HEK293 (cell line): ENCODE measurements at regions not wholly inside any gene's neighbourhood (a gene's known extent, or its start where the extent isn't known, plus 50 kb on each side); places are given as distances from the start of the nearest gene placed in this dataset.

ENCODE experiments used
- SP2 ChIP-seq: fragments of 450-650 bp; formaldehyde crosslinking; IDR thresholded peaks from 2 replicates; pipeline ENCODE4 v1.5.1; 2016; ENCODE audit warnings: missing biosample characterization, missing genetic modification characterization
- ZBTB26 ChIP-seq: fragments of 450-650 bp; formaldehyde crosslinking; optimal IDR thresholded peaks from 2 replicates; pipeline ENCODE3; 2016; ENCODE audit warnings: missing biosample characterization, mild to moderate bottlenecking, missing genetic modification characterization
- ZNF473 ChIP-seq: fragments of 450-650 bp; formaldehyde crosslinking; IDR thresholded peaks from 2 replicates; pipeline ENCODE4 v1.5.1; 2017; ENCODE audit warnings: missing biosample characterization, missing genetic modification characterization
- ZNF704 ChIP-seq: fragments of 450-650 bp; formaldehyde crosslinking; IDR thresholded peaks from 2 replicates; pipeline ENCODE4 v1.5.1; 2016; ENCODE audit warnings: missing biosample characterization, missing genetic modification characterization
- ZNF792 ChIP-seq: fragments of 450-650 bp; formaldehyde crosslinking; IDR thresholded peaks from 2 replicates; pipeline ENCODE4 v1.5.1; 2016; ENCODE audit warnings: missing biosample characterization, missing genetic modification characterization
- TF ChIP-seq, protein P1 (sequence below): fragments of 450-650 bp; formaldehyde crosslinking; IDR thresholded peaks from 2 replicates; pipeline ENCODE4 v1.5.1; 2016; ENCODE audit warnings: missing biosample characterization, missing genetic modification characterization

- no peak for TF ChIP-seq ZNF704 (tag by site-specific recombination)
- TF ChIP-seq, protein P1, sequence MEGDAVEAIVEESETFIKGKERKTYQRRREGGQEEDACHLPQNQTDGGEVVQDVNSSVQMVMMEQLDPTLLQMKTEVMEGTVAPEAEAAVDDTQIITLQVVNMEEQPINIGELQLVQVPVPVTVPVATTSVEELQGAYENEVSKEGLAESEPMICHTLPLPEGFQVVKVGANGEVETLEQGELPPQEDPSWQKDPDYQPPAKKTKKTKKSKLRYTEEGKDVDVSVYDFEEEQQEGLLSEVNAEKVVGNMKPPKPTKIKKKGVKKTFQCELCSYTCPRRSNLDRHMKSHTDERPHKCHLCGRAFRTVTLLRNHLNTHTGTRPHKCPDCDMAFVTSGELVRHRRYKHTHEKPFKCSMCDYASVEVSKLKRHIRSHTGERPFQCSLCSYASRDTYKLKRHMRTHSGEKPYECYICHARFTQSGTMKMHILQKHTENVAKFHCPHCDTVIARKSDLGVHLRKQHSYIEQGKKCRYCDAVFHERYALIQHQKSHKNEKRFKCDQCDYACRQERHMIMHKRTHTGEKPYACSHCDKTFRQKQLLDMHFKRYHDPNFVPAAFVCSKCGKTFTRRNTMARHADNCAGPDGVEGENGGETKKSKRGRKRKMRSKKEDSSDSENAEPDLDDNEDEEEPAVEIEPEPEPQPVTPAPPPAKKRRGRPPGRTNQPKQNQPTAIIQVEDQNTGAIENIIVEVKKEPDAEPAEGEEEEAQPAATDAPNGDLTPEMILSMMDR (tag by site-specific recombination), result no peak
- no peak for TF ChIP-seq ZBTB26
- TF ChIP-seq ZNF792 (tag by site-specific recombination), result no peak
- no peak for TF ChIP-seq SP2 (tag by site-specific recombination)
- no peak for TF ChIP-seq ZNF473
Measured at GRCh38 chr5:23368393-23368792, 139.0 kb upstream of the PRDM9 start.
